Naive thymus-derived CD8-positive, alpha-beta T cell (primary cell): ENCODE measurements at regions not wholly inside any gene's neighbourhood (a gene's known extent, or its start where the extent isn't known, plus 50 kb on each side); places are given as distances from the start of the nearest gene placed in this dataset.

Source experiments
- ATAC-seq, 2 donors: fragments of 150-1000 bp; cut with Tn5 transposase in 1 of 2; sonication (Bioruptor Pico), chemical (Tn5 transposase) in 1 of 2; 1 replicate in 1 of 2; 2 replicates in 1 of 2; pipeline ENCODE4 v1.10.0; 2021; ENCODE audit warnings: mild to moderate bottlenecking in 2 of 2, moderate library complexity in 2 of 2
- POLR2A ChIA-PET: fragments of 350-600 bp; sonication (Branson Sonifier 250); formaldehyde crosslinking; loops from one replicate; lab custom pipeline; 2021; ENCODE audit warnings: antibody characterized with exemption; lab: Charles Lee
- DNase-seq, 10 donors: peaks; one replicate each; pipeline versions ENCODE4 v3.0.0 to v3.0.0-alpha.2; 2020 to 2022
- H3K27ac Mint-ChIP-seq, 10 donors: one replicate each; pipeline ENCODE4 v1.8.0; 2020 to 2022; ENCODE audit warnings: mild to moderate bottlenecking in 10 of 10, mixed read lengths in 10 of 10, moderate library complexity in 4 of 10, inconsistent platforms in 1 of 10
- H3K27me3 Mint-ChIP-seq, 5 donors: one replicate each; pipeline ENCODE4 v1.8.0; 2021 to 2022; ENCODE audit warnings: mixed read lengths in 5 of 5
- H3K36me3 Mint-ChIP-seq, 3 donors: one replicate each; pipeline ENCODE4 v1.8.0; 2020 to 2022; ENCODE audit warnings: mixed read lengths in 3 of 3, mild to moderate bottlenecking in 2 of 3, inconsistent platforms in 1 of 3
- H3K4me1 Mint-ChIP-seq, 4 donors: one replicate each; pipeline ENCODE4 v1.8.0; 2021 to 2022; ENCODE audit warnings: mixed read lengths in 4 of 4
- H3K4me3 Mint-ChIP-seq, 10 donors: one replicate each; pipeline ENCODE4 v1.8.0; 2020 to 2022; ENCODE audit warnings: mild to moderate bottlenecking in 10 of 10, mixed read lengths in 10 of 10, moderate library complexity in 6 of 10, inconsistent platforms in 1 of 10
- H3K9me3 Mint-ChIP-seq, 9 donors: one replicate each; pipeline ENCODE4 v1.8.0; 2020 to 2022; ENCODE audit warnings: mixed read lengths in 9 of 9, mild to moderate bottlenecking in 3 of 9, inconsistent platforms in 1 of 9, moderate library complexity in 1 of 9

GRCh38 chr10:44311563-44312051, 73.3 kb downstream of the CXCL12 start:
- POLR2A ChIA-PET = no interaction called here

GRCh38 chr10:44310762-44311562, 73.9 kb downstream of the CXCL12 start:
- POLR2A ChIA-PET = no interaction called here
- H3K4me1 Mint-ChIP-seq = peaks cover 7 to 13% (median 10%) of the 10 kb centered on the region in 4 donors
- DNase-seq = peak; percentile 12 to 73 (median 52)
- H3K27me3 Mint-ChIP-seq = peaks cover 14 to 48% (median 19%) of the 10 kb centered on the region in 5 donors
- peak; percentile 85 to 95 for ATAC-seq
- no peaks in the 10 kb centered on the region for H3K36me3 Mint-ChIP-seq
- H3K27ac Mint-ChIP-seq = peak overlapping the region in 3 of 10 donors; percentile 24 to 93 (median 32)
- peak overlapping the region; percentile 35 to 77 (median 63) for H3K4me3 Mint-ChIP-seq
- H3K9me3 Mint-ChIP-seq = no peaks in the 10 kb centered on the region

More at GRCh38 chr10:44311563-44312051, 73.3 kb downstream of the CXCL12 start:
- H3K36me3 Mint-ChIP-seq = no peaks in the 10 kb centered on the region
- DNase-seq = no peak
- H3K9me3 Mint-ChIP-seq = no peaks in the 10 kb centered on the region
- H3K4me3 Mint-ChIP-seq = peak overlapping the region; percentile 9 to 77 (median 59)
- no peak for ATAC-seq
- peak overlapping the region in 2 of 10 donors; percentile 0 to 32 for H3K27ac Mint-ChIP-seq
- H3K4me1 Mint-ChIP-seq = peaks cover 7 to 13% (median 10%) of the 10 kb centered on the region in 4 donors
- peaks cover 14 to 51% (median 19%) of the 10 kb centered on the region in 5 donors for H3K27me3 Mint-ChIP-seq

GRCh38 chr10:44309939-44310761, 74.7 kb downstream of the CXCL12 start:
- H3K4me1 Mint-ChIP-seq = peaks cover 7 to 13% (median 10%) of the 10 kb centered on the region in 4 donors
- ATAC-seq = peak in 1 of 2 donors; percentile 37
- H3K27me3 Mint-ChIP-seq = peaks cover 14 to 40% (median 16%) of the 10 kb centered on the region in 5 donors
- H3K27ac Mint-ChIP-seq = peak overlapping the region in 5 of 10 donors; percentile 20 to 93 (median 24)
- H3K36me3 Mint-ChIP-seq = no peaks in the 10 kb centered on the region
- POLR2A ChIA-PET = no interaction called here
- peak overlapping the region in 8 of 10 donors; percentile 32 to 75 (median 60) for H3K4me3 Mint-ChIP-seq
- no peaks in the 10 kb centered on the region for H3K9me3 Mint-ChIP-seq
- peak in 2 of 10 donors; percentile 5 to 10 for DNase-seq

GRCh38 chr10:44309361-44309760, 75.5 kb downstream of the CXCL12 start:
- DNase-seq (no peak), ATAC-seq (no peak)
- Mint-ChIP-seq H3K4me3 (no peak overlapping the region), H3K27me3 (peaks cover 9 to 32% (median 12%) of the 10 kb centered on the region in 5 donors), H3K27ac (no peak overlapping the region), H3K9me3 (peaks cover 0 to 1% (median 0%) of the 10 kb centered on the region in 9 donors), H3K4me1 (peaks cover 7 to 13% (median 10%) of the 10 kb centered on the region in 4 donors), H3K36me3 (no peaks in the 10 kb centered on the region)
- POLR2A ChIA-PET = no interaction called here

- Mint-ChIP-seq H3K27ac (no peak overlapping the region), H3K4me3 (no peak overlapping the region), H3K9me3 (peaks cover 0 to 6% (median 3%) of the 10 kb centered on the region in 9 donors), H3K36me3 (peaks cover 0 to 4% (median 0%) of the 10 kb centered on the region in 3 donors), H3K4me1 (peaks cover 7 to 13% (median 10%) of the 10 kb centered on the region in 4 donors), H3K27me3 (peaks cover 8 to 28% (median 12%) of the 10 kb centered on the region in 5 donors)
- POLR2A ChIA-PET = no interaction called here
- ATAC-seq (no peak), DNase-seq (no peak)
Measured at GRCh38 chr10:44308935-44309334, 76.0 kb downstream of the CXCL12 start.

GRCh38 chr10:44307691-44308090, 77.2 kb downstream of the CXCL12 start:
- H3K27ac Mint-ChIP-seq = no peak overlapping the region
- no peak for DNase-seq
- H3K27me3 Mint-ChIP-seq = peaks cover 5 to 16% (median 10%) of the 10 kb centered on the region in 5 donors
- peaks cover 7 to 13% (median 10%) of the 10 kb centered on the region in 4 donors for H3K4me1 Mint-ChIP-seq
- H3K9me3 Mint-ChIP-seq = peaks cover 0 to 10% (median 3%) of the 10 kb centered on the region in 9 donors
- peaks cover 0 to 5% (median 0%) of the 10 kb centered on the region in 3 donors for H3K36me3 Mint-ChIP-seq
- no peak for ATAC-seq
- POLR2A ChIA-PET = no interaction called here
- H3K4me3 Mint-ChIP-seq = no peak overlapping the region

GRCh38 chr10:44306762-44307161, 78.1 kb downstream of the CXCL12 start:
- Mint-ChIP-seq H3K27ac (peak overlapping the region in 1 of 10 donors; percentile 9), H3K4me1 (peaks cover 7 to 13% (median 9%) of the 10 kb centered on the region in 4 donors), H3K9me3 (peaks cover 0 to 10% (median 3%) of the 10 kb centered on the region in 9 donors), H3K27me3 (peaks cover 5 to 15% (median 6%) of the 10 kb centered on the region in 5 donors), H3K36me3 (peaks cover 0 to 5% (median 0%) of the 10 kb centered on the region in 3 donors), H3K4me3 (no peak overlapping the region)
- no peak for DNase-seq
- peak in 1 of 2 donors; percentile 17 for ATAC-seq
- POLR2A ChIA-PET = no interaction called here

GRCh38 chr10:44306147-44306710, 78.7 kb downstream of the CXCL12 start:
- ATAC-seq (no peak), DNase-seq (no peak)
- Mint-ChIP-seq H3K4me3 (no peak overlapping the region), H3K27ac (no peak overlapping the region), H3K4me1 (peaks cover 2 to 8% (median 4%) of the 10 kb centered on the region in 4 donors), H3K27me3 (peaks cover 1 to 10% (median 2%) of the 10 kb centered on the region in 5 donors), H3K36me3 (peaks cover 0 to 5% (median 0%) of the 10 kb centered on the region in 3 donors), H3K9me3 (peaks cover 0 to 10% (median 3%) of the 10 kb centered on the region in 9 donors)
- POLR2A ChIA-PET = no interaction called here

- no peak for DNase-seq
- H3K9me3 Mint-ChIP-seq = peaks cover 0 to 10% (median 3%) of the 10 kb centered on the region in 9 donors
Measured at GRCh38 chr10:44301781-44302355, 83.0 kb downstream of the CXCL12 start.

GRCh38 chr10:44300666-44301649, 83.9 kb downstream of the CXCL12 start:
- no peak overlapping the region for H3K27ac Mint-ChIP-seq
- H3K9me3 Mint-ChIP-seq = peaks cover 0 to 10% (median 3%) of the 10 kb centered on the region in 9 donors
- no peaks in the 10 kb centered on the region for H3K4me1 Mint-ChIP-seq
- peaks cover 0 to 5% (median 0%) of the 10 kb centered on the region in 3 donors for H3K36me3 Mint-ChIP-seq
- ATAC-seq = no peak
- POLR2A ChIA-PET = no interaction called here
- no peak overlapping the region for H3K4me3 Mint-ChIP-seq
- DNase-seq = no peak
- peaks cover 0 to 9% (median 3%) of the 10 kb centered on the region in 5 donors for H3K27me3 Mint-ChIP-seq

More at GRCh38 chr10:44301781-44302355, 83.0 kb downstream of the CXCL12 start:
- Mint-ChIP-seq H3K36me3 (peaks cover 0 to 5% (median 0%) of the 10 kb centered on the region in 3 donors), H3K27ac (no peak overlapping the region), H3K27me3 (peaks cover 0 to 9% (median 3%) of the 10 kb centered on the region in 5 donors), H3K4me3 (no peak overlapping the region), H3K4me1 (no peaks in the 10 kb centered on the region)
- ATAC-seq = no peak
- POLR2A ChIA-PET = no interaction called here

GRCh38 chr10:44298713-44299112, 86.2 kb downstream of the CXCL12 start:
- DNase-seq (no peak), ATAC-seq (no peak)
- H3K9me3 Mint-ChIP-seq = peaks cover 0 to 4% (median 1%) of the 10 kb centered on the region in 9 donors

More at GRCh38 chr10:44298713-44299112, 86.2 kb downstream of the CXCL12 start:
- Mint-ChIP-seq H3K36me3 (no peaks in the 10 kb centered on the region), H3K27ac (no peak overlapping the region), H3K27me3 (peaks cover 0 to 5% (median 1%) of the 10 kb centered on the region in 5 donors), H3K4me1 (no peaks in the 10 kb centered on the region), H3K4me3 (no peak overlapping the region)
- POLR2A ChIA-PET = no interaction called here
